ENCODE measurements at regions not wholly inside any gene's neighbourhood (a gene's known extent, or its start where the extent isn't known, plus 50 kb on each side); places are given as distances from the start of the nearest gene placed in this dataset.
A peak's percentile ranks its signal among the peaks of the same experiment; 100 is the strongest.

DNA sequence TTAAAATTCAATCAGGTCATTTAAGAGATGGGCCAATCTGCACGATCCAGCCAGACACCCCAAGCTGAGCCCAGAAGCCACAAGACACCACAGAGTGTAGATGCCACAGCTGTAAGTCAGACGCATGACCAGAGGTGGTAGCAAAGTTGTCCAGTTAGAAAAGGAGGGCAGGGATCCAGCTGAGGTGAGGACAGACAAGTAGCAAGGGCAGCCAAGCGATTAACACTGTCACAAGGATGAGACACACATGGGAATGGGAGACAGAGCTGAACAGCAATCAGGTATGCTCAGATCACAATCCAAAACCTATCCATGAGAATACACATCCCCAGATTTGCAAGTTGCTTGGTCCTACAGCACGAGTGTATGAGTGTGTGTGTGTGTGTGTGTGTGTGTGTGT lies 143.4 kb upstream of the STK17B start:
- Histone ChIP-seq H3K9me3 (ENCODE audit: control insufficient read depth in 1 of 2, insufficient read depth in 1 of 2, low read depth in 1 of 2, low read length in 2 of 2) (no peaks in the 10 kb centered on the region), H3K4me2 (ENCODE audit: low read length) (no peak overlapping the region), H3K79me2 (ENCODE audit: insufficient read depth, low read length) (no peaks in the 10 kb centered on the region), H3K4me3 (replicated peaks in 1 of 2; ENCODE audit: low read depth in 1 of 2, low read length in 2 of 2) (no peak overlapping the region), H3K27me3 (ENCODE audit: insufficient read depth, low read length) (no peaks in the 10 kb centered on the region), H3K9me2 (ENCODE audit: insufficient read depth) (no peaks in the 10 kb centered on the region), H3K36me3 (ENCODE audit: control insufficient read depth in 1 of 2, insufficient read depth in 2 of 2, low read length in 2 of 2) (no peaks in the 10 kb centered on the region), H3K9ac (ENCODE audit: low read length) (no peak overlapping the region), H3K4me1 (ENCODE audit: control insufficient read depth in 1 of 2, insufficient read depth in 2 of 2, low read length in 2 of 2) (peaks cover 0 to 6% of the 10 kb centered on the region in 2 experiments; a peak in 2 of 4 replicates), H3K27ac (ENCODE audit: low read depth, low read length) (no peak overlapping the region), H4K20me1 (ENCODE audit: insufficient read depth) (no peaks in the 10 kb centered on the region), H2AFZ (ENCODE audit: low read depth, low read length, poor library complexity, severe bottlenecking) (no peak overlapping the region)
- intact Hi-C loops (cut with micrococcal nuclease), result no loop called here
- BruUV-seq (replicated peaks), result no TSS peak
- ChIA-PET RAD21 (ENCODE audit: low non-redundant PET in 1 of 2, low total read pairs in 2 of 2, uncharacterized antibody in 2 of 2, unreplicated experiment in 2 of 2) (no interaction called here), POLR2A (no interaction called here), CTCF (no interaction called here)
- no peak for DNase-seq (ENCODE audit: low read depth, low spot score)
- TF ChIP-seq POLR2AphosphoS5 (IDR thresholded peaks at IDR 0.05; ENCODE audit: low read depth, low read length) (no peak), SP1 (IDR thresholded peaks at IDR 0.05; ENCODE audit: low read depth) (no peak)
- ATAC-seq, result peak; percentile 40; the same call in 1 of the 2 replicates

DNA sequence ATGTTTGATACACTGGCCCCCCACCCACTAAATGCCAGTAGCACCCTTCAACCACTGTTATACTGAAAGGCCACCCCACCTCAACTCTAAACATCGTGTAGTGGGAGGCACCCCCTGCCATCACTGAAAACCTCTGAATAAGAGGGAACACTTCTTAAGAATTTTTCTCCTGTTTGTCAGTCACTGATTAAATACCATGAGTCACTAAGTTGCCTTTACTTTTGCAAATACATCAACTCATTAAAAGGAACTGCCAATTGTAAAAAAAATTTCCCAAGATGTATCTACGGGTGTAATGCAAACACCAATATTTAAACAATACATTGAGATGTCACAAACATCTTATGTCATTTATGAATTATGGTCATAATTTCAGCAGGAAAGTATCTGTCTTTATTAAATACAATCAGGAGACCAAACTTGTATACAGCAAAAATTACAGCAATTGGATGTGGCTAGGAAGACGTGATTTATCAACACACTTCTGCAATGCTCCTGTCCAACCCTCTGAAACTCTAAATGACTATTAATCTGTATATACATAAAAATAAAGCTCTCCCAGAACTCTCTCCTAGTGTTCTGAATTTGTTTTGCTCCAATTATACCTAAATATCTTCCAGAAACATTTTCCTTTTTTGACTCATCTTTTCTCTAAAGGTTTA lies 144.1 kb upstream of the STK17B start:
- ChIA-PET POLR2A (no interaction called here), CTCF (no interaction called here), RAD21 (ENCODE audit: low non-redundant PET in 1 of 2, low total read pairs in 2 of 2, uncharacterized antibody in 2 of 2, unreplicated experiment in 2 of 2) (no interaction called here)
- no peaks in the 10 kb centered on the region for H3K36me3 ChIP-seq (ENCODE audit: control insufficient read depth in 1 of 2, insufficient read depth in 2 of 2, low read length in 2 of 2)
- no peak overlapping the region for H3K9ac ChIP-seq (ENCODE audit: low read length)
- no peak overlapping the region for H2AFZ ChIP-seq (ENCODE audit: low read depth, low read length, poor library complexity, severe bottlenecking)
- TF ChIP-seq FOSL1 (IDR thresholded peaks at IDR 0.05; ENCODE audit: low read depth), result 0 out of 2 replicates have a peak, but pooled peaks have one; percentile 13
- TF ChIP-seq YY1 (IDR thresholded peaks at IDR 0.05; ENCODE audit: extremely low read depth, insufficient replicate concordance, low read depth, low read length), result no peak
- H3K27me3 ChIP-seq (ENCODE audit: insufficient read depth, low read length), result no peaks in the 10 kb centered on the region
- DNase-seq (ENCODE audit: low read depth, low spot score) (no peak), ATAC-seq (no peak)
- no peaks in the 10 kb centered on the region for H3K9me3 ChIP-seq (ENCODE audit: control insufficient read depth in 1 of 2, insufficient read depth in 1 of 2, low read depth in 1 of 2, low read length in 2 of 2)
- H4K20me1 ChIP-seq (ENCODE audit: insufficient read depth), result no peaks in the 10 kb centered on the region
- intact Hi-C loops (cut with micrococcal nuclease), result no loop called here
- no peak overlapping the region for H3K4me3 ChIP-seq (replicated peaks in 1 of 2; ENCODE audit: low read depth in 1 of 2, low read length in 2 of 2)
- no peaks in the 10 kb centered on the region for H3K79me2 ChIP-seq (ENCODE audit: insufficient read depth, low read length)
- no TSS peak for BruUV-seq (replicated peaks)
- H3K4me1 ChIP-seq (ENCODE audit: control insufficient read depth in 1 of 2, insufficient read depth in 2 of 2, low read length in 2 of 2), result peaks cover 0 to 6% of the 10 kb centered on the region in 2 experiments; a peak in 2 of 4 replicates
- peak overlapping the region; percentile 7; the same call in 1 of the 2 replicates for H3K4me2 ChIP-seq (ENCODE audit: low read length)
- H3K27ac ChIP-seq (ENCODE audit: low read depth, low read length), result no peak overlapping the region
- H3K9me2 ChIP-seq (ENCODE audit: insufficient read depth), result no peaks in the 10 kb centered on the region

All from HCT116 (cell line).